Colonic mucosa (tissue), 4 donors: ENCODE measurements at regions not wholly inside any gene's neighbourhood (a gene's known extent, or its start where the extent isn't known, plus 50 kb on each side); places are given as distances from the start of the nearest gene placed in this dataset.

Source experiments
- DNase-seq: peaks from one replicate; pipeline ENCODE4 v3.0.0-alpha.2; 2020
- H3K27ac ChIP-seq: fragments of 200-600 bp; one replicate; pipeline ENCODE4 v1.8.0; 2021
- H3K27me3 ChIP-seq: fragments of 200-600 bp; one replicate; pipeline ENCODE4 v1.8.0; 2021
- H3K36me3 ChIP-seq: fragments of 200-600 bp; one replicate; pipeline ENCODE4 v1.8.0; 2021
- H3K4me1 ChIP-seq: fragments of 200-600 bp; one replicate; pipeline ENCODE4 v1.8.0; 2021; ENCODE audit warnings: mild to moderate bottlenecking
- H3K4me3 ChIP-seq: fragments of 200-600 bp; one replicate; pipeline ENCODE4 v1.8.0; 2021
- H3K9ac ChIP-seq, 2 donors: one replicate each; pipeline ENCODE4 v1.7.0; 2013; ENCODE audit warnings: control low read depth in 2 of 2, low read depth in 2 of 2, low read length in 2 of 2
- H3K9me3 ChIP-seq: fragments of 200-600 bp; one replicate; pipeline ENCODE4 v1.8.0; 2021
- intact Hi-C: fragments of 100-400 bp; cut with DNase I; formaldehyde crosslinking; loops from one replicate; pipeline ENCODE4 v1.14.1; 2022
- TF ChIP-seq, protein P1 (sequence below): fragments of 200-600 bp; IDR thresholded peaks from one replicate; pipeline ENCODE4 v1.8.0; 2022; ENCODE audit warnings: antibody characterized with exemption, mild to moderate bottlenecking
- donor health status: healthy.
- donor health status: DM: no; HTN: no; CAD: no.
- donor health status: DM: no; HTN: no; CAD: no.

DNA sequence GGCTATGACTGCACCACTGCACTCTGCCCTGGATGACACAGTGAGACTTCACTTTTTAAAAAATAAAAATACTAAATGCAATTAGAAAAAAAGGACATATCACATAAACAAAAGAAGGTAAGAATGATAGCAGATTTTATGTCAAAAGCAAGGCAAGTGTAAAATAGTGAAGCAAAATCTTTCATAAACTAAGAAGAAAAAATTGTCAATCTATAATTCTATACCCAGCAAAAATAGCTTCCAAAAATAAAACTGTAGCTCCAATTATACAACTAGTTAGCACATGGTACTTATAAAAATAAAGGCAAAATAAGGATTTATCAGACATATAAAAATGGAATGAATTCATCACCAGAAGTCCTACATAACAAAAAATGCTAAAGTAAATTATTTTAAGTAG is 85.4 kb upstream of the SVIL start:
- intact Hi-C loops: no loop called here
- Histone ChIP-seq H3K9ac (no peak overlapping the region), H3K27me3 (no peaks in the 10 kb centered on the region), H3K27ac (no peak overlapping the region), H3K4me1 (peaks cover 2% of the 10 kb centered on the region), H3K9me3 (no peaks in the 10 kb centered on the region), H3K4me3 (no peak overlapping the region), H3K36me3 (no peaks in the 10 kb centered on the region)
- TF ChIP-seq, protein P1, sequence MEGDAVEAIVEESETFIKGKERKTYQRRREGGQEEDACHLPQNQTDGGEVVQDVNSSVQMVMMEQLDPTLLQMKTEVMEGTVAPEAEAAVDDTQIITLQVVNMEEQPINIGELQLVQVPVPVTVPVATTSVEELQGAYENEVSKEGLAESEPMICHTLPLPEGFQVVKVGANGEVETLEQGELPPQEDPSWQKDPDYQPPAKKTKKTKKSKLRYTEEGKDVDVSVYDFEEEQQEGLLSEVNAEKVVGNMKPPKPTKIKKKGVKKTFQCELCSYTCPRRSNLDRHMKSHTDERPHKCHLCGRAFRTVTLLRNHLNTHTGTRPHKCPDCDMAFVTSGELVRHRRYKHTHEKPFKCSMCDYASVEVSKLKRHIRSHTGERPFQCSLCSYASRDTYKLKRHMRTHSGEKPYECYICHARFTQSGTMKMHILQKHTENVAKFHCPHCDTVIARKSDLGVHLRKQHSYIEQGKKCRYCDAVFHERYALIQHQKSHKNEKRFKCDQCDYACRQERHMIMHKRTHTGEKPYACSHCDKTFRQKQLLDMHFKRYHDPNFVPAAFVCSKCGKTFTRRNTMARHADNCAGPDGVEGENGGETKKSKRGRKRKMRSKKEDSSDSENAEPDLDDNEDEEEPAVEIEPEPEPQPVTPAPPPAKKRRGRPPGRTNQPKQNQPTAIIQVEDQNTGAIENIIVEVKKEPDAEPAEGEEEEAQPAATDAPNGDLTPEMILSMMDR: no peak
- DNase-seq: no peak

DNA sequence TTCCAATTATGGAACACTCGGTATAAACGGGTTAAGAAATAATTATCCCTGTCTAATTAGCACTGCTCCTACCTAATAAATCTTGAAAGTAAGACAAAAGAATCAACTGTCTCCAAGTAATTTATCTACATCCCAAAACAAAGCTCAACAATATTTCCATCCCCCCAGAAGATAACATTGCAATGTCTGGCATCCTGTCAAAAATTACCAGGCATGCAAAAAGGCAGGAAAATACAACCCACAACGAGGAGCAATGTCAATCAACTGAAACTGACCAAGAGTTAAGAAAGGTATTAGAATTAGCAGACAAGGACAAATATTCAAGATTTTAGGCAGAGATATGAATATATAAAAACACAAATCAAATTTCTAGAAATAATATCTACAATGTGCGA is 84.5 kb upstream of the SVIL start:
- H3K9me3 ChIP-seq: no peaks in the 10 kb centered on the region
- DNase-seq: no peak
- H3K4me3 ChIP-seq: no peak overlapping the region
- no peaks in the 10 kb centered on the region for H3K4me1 ChIP-seq
- TF ChIP-seq, protein P1: no peak
- intact Hi-C loops: no loop called here
- no peak overlapping the region for H3K9ac ChIP-seq
- H3K36me3 ChIP-seq: no peaks in the 10 kb centered on the region
- H3K27me3 ChIP-seq: no peaks in the 10 kb centered on the region
- no peak overlapping the region for H3K27ac ChIP-seq

DNA sequence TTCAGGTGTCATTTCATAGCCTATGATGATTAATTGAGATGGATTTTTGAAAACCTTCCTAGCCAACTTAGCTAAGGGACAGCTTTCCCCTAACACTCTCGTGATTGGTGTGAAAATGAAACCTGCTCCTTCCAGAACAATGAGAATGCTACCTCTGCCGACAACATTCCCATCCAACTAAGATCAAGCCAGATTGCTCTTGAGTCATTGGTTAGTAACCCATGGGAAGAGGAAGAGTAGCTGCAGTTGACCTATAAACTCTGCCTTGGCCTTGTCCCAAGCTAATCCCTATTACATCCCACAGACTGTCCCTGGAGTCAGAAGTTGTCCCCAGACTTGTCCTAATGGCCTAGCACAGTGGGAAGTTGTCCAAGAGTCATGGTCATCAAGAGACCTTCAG is 80.5 kb upstream of the SVIL start:
- no peak for DNase-seq
- no peaks in the 10 kb centered on the region for H3K9me3 ChIP-seq
- H3K27me3 ChIP-seq: no peaks in the 10 kb centered on the region
- no peak overlapping the region for H3K9ac ChIP-seq
- intact Hi-C loops: no loop called here
- no peak overlapping the region for H3K27ac ChIP-seq
- TF ChIP-seq, protein P1: no peak
- no peaks in the 10 kb centered on the region for H3K36me3 ChIP-seq
- no peak overlapping the region for H3K4me3 ChIP-seq
- no peaks in the 10 kb centered on the region for H3K4me1 ChIP-seq

DNA sequence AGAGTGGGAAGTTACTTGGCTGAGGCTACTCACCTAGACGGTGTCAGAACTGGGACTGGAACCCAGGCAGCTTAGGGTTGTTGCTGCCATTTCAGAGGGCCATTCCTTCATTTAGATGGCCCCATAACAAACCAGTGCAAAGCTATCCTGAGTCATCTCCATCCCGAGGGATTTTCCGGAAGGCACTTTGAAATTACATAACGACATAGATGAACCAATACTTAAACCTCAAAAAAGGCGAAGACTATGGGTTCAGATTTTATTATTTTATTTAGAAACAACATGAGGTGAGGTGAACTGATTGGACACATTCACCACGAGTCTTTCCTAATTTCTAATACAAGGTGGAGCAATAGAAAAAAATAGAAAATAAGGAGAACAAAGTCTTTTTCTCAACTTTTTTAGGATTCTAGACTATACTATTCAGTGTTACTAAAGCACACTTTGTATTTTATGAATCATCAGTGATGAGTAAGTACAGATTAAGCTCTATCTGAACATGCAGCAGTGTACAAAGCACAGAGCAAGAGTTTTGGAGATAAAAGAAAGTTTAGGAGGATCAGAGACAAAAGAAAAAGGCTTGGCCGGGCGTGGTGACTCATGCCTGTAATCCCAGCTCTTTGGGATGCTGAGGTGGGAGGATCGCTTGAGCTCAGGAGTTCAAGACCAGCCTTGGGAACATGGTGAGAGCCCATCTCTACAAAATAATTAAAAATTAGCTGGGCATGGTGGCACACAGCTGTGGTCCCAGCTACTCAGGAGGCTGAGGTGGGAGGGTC is 79.5 kb upstream of the SVIL start:
- H3K27ac ChIP-seq: no peak overlapping the region

DNA sequence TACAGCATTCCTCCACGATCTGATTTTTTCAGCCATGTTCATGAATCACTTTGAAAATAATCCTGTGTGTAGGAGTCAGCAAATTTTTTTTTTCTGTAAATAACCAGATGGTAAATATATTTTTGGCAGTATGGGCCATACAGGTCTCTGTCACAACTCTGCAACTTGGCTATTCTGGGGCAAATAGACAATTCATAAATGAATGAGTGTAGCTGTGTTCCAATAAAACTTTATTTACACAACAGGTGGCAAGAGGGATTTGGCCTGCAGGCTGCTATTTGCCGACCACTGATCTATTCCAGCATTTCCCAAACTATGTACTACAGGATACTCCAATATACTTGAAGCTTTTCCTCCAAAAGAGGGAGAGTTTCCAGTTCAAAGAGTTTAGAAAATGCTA is 78.7 kb upstream of the SVIL start:
- Histone ChIP-seq H3K9me3 (no peaks in the 10 kb centered on the region), H3K27me3 (no peaks in the 10 kb centered on the region), H3K36me3 (no peaks in the 10 kb centered on the region), H3K4me1 (no peaks in the 10 kb centered on the region), H3K9ac (no peak overlapping the region), H3K4me3 (no peak overlapping the region), H3K27ac (no peak overlapping the region)
- DNase-seq: no peak
- intact Hi-C loops: no loop called here
- TF ChIP-seq, protein P1: no peak

More for the DNA sequence above, 79.5 kb upstream of the SVIL start:
- no peak for DNase-seq
- Histone ChIP-seq H3K9ac (no peak overlapping the region), H3K27me3 (no peaks in the 10 kb centered on the region), H3K4me3 (no peak overlapping the region), H3K4me1 (no peaks in the 10 kb centered on the region), H3K36me3 (no peaks in the 10 kb centered on the region), H3K9me3 (no peaks in the 10 kb centered on the region)
- TF ChIP-seq, protein P1: no peak
- intact Hi-C loops: no loop called here
